GM12865 (cell line): ENCODE measurements at regions not wholly inside any gene's neighbourhood (a gene's known extent, or its start where the extent isn't known, plus 50 kb on each side); places are given as distances from the start of the nearest gene placed in this dataset.

Source experiments
- DNase-seq: peaks from one replicate; pipeline ENCODE4 v3.0.0; 2010; ENCODE audit warnings: low read depth
- H3K4me3 ChIP-seq: 2 replicates; pipeline ENCODE4 v1.5.1; 2011; ENCODE audit warnings: mild to moderate bottlenecking, low read depth, low read length, control low read depth
- CTCF ChIP-seq: IDR thresholded peaks from 2 replicates; pipeline ENCODE4 v1.5.1; 2011; ENCODE audit warnings: low read length, control low read depth, low read depth, inconsistent platforms; ENCODE audit not compliant: insufficient read depth; ENCODE audit errors: missing control alignments

- TF ChIP-seq CTCF, result no peak
- H3K4me3 ChIP-seq, result no peak overlapping the region
- no peak for DNase-seq
These were observed 1625.5 kb upstream of the CELF4 start for GRCh38 chr18:39191058-39191457.

- no peak for TF ChIP-seq CTCF
- no peak overlapping the region for H3K4me3 ChIP-seq
- peak; percentile 47 for DNase-seq
These were observed 1624.9 kb upstream of the CELF4 start for GRCh38 chr18:39190508-39190907.

- no peak overlapping the region for H3K4me3 ChIP-seq
- DNase-seq, result no peak
- TF ChIP-seq CTCF, result no peak
These were observed 1622.7 kb upstream of the CELF4 start for GRCh38 chr18:39188278-39188677.

GRCh38 chr18:39186008-39186407 lies 1620.4 kb upstream of the CELF4 start:
- DNase-seq, result peak; percentile 3
- H3K4me3 ChIP-seq, result no peak overlapping the region
- TF ChIP-seq CTCF, result no peak

- no peak for DNase-seq
- no peak overlapping the region for H3K4me3 ChIP-seq
- no peak for TF ChIP-seq CTCF
These were observed 1618.6 kb upstream of the CELF4 start for GRCh38 chr18:39184176-39184575.

GRCh38 chr18:39178166-39178565 lies 1612.6 kb upstream of the CELF4 start:
- TF ChIP-seq CTCF, result no peak
- DNase-seq, result no peak
- no peak overlapping the region for H3K4me3 ChIP-seq

- no peak for TF ChIP-seq CTCF
- H3K4me3 ChIP-seq, result no peak overlapping the region
- DNase-seq, result no peak
These were observed 1607.3 kb upstream of the CELF4 start for GRCh38 chr18:39172695-39173421.
